ENCODE measurements at regions not wholly inside any gene's neighbourhood (a gene's known extent, or its start where the extent isn't known, plus 50 kb on each side); places are given as distances from the start of the nearest gene placed in this dataset.

GRCh38 chr4:126372634-126373033 lies 1057.9 kb downstream of the FAT4 start:
- Histone ChIP-seq H3K27ac (no peak overlapping the region), H3K36me3 (no peaks in the 10 kb centered on the region), H3K9me3 (peaks cover 0 to 6% (median 0%) of the 10 kb centered on the region in 8 donors), H3K27me3 (replicated peaks in 1 of 7) (no peaks in the 10 kb centered on the region), H3K4me3 (no peak overlapping the region), H3K4me1 (no peaks in the 10 kb centered on the region)
- TF ChIP-seq POLR2A (IDR thresholded peaks at IDR 0.05) (no peak), POLR2AphosphoS5 (IDR thresholded peaks at IDR 0.05) (no peak), CTCF (IDR thresholded peaks at IDR 0.05 in 8 of 11, conservative IDR thresholded peaks at IDR 0.05 in 3 of 11) (no peak)
- intact Hi-C loops (cut with DNase I; ENCODE audit: low total_unique reads), result no loop called here
- 70 to 89% (median 80%) methylated on average over 2 of the region's 2 CpGs for WGBS, 5 donors
- DNase-seq, result no peak

- Histone ChIP-seq H3K4me3 (no peak overlapping the region), H3K4me1 (no peaks in the 10 kb centered on the region), H3K27me3 (replicated peaks in 1 of 7) (no peaks in the 10 kb centered on the region), H3K9me3 (peaks cover 0 to 6% (median 0%) of the 10 kb centered on the region in 8 donors), H3K27ac (no peak overlapping the region), H3K36me3 (no peaks in the 10 kb centered on the region)
- no peak for DNase-seq
- 21 to 32% (median 28%) methylated on average over 2 of the region's 2 CpGs for WGBS, 5 donors
- no peak for TF ChIP-seq CTCF (IDR thresholded peaks at IDR 0.05 in 8 of 11, conservative IDR thresholded peaks at IDR 0.05 in 3 of 11)
- TF ChIP-seq POLR2AphosphoS5 (IDR thresholded peaks at IDR 0.05), result no peak
- TF ChIP-seq POLR2A (IDR thresholded peaks at IDR 0.05), result no peak
- intact Hi-C loops (cut with DNase I; ENCODE audit: low total_unique reads), result no loop called here
Measured at GRCh38 chr4:126375462-126376054, 1060.8 kb downstream of the FAT4 start.

GRCh38 chr4:126385954-126386353 lies 1071.2 kb downstream of the FAT4 start:
- TF ChIP-seq POLR2A (IDR thresholded peaks at IDR 0.05) (no peak), CTCF (IDR thresholded peaks at IDR 0.05 in 8 of 11, conservative IDR thresholded peaks at IDR 0.05 in 3 of 11) (no peak), POLR2AphosphoS5 (IDR thresholded peaks at IDR 0.05) (no peak)
- H3K4me3 ChIP-seq, result no peak overlapping the region
- H3K27ac ChIP-seq, result no peak overlapping the region
- H3K4me1 ChIP-seq, result no peaks in the 10 kb centered on the region
- no peaks in the 10 kb centered on the region for H3K36me3 ChIP-seq
- H3K9me3 ChIP-seq, result peaks cover 0 to 4% (median 0%) of the 10 kb centered on the region in 8 donors
- intact Hi-C loops (cut with DNase I; ENCODE audit: low total_unique reads), result no loop called here
- no peaks in the 10 kb centered on the region for H3K27me3 ChIP-seq (replicated peaks in 1 of 7)
- no peak for DNase-seq

- TF ChIP-seq CTCF (IDR thresholded peaks at IDR 0.05 in 8 of 11, conservative IDR thresholded peaks at IDR 0.05 in 3 of 11), result no peak
- Histone ChIP-seq H3K36me3 (no peaks in the 10 kb centered on the region), H3K4me1 (no peaks in the 10 kb centered on the region), H3K4me3 (no peak overlapping the region), H3K27ac (no peak overlapping the region), H3K9me3 (peaks cover 0 to 4% (median 0%) of the 10 kb centered on the region in 8 donors), H3K27me3 (replicated peaks in 1 of 7) (no peaks in the 10 kb centered on the region)
- WGBS, 5 donors, result 77 to 83% (median 82%) methylated on average over 2 of the region's 2 CpGs
- intact Hi-C loops (cut with DNase I; ENCODE audit: low total_unique reads), result no loop called here
- no peak for DNase-seq
Measured at GRCh38 chr4:126386512-126386911, 1071.8 kb downstream of the FAT4 start.

All from spleen (tissue), 11 donors.